MM.1S (cell line): ENCODE measurements at regions not wholly inside any gene's neighbourhood (a gene's known extent, or its start where the extent isn't known, plus 50 kb on each side); places are given as distances from the start of the nearest gene placed in this dataset.

Source experiments
- DNase-seq: peaks from one replicate; pipeline ENCODE4 v3.0.0-alpha.2; 2015
- H2AFZ ChIP-seq: fragments of 300-600 bp; sonication (generic); 2 replicates; pipeline ENCODE4 v1.6.0; 2016; ENCODE audit warnings: antibody characterized with exemption, low read length
- H3F3A ChIP-seq: fragments of 300-600 bp; sonication (generic); 2 replicates; pipeline ENCODE4 v1.6.1; 2016; ENCODE audit warnings: mild to moderate bottlenecking, antibody characterized with exemption, low read length, moderate library complexity, mixed read lengths; ENCODE audit not compliant: insufficient read depth
- H3K27ac ChIP-seq: fragments of 300-600 bp; sonication (generic); 2 replicates; pipeline ENCODE4 v1.5.1; 2016; ENCODE audit warnings: mild to moderate bottlenecking, low read length
- H3K27me3 ChIP-seq: fragments of 300-600 bp; sonication (generic); replicated peaks from 2 replicates; pipeline ENCODE4 v1.6.0; 2016; ENCODE audit warnings: low read length; ENCODE audit not compliant: insufficient read depth
- H3K36me3 ChIP-seq: fragments of 300-600 bp; sonication (generic); replicated peaks from 2 replicates; pipeline ENCODE4 v1.6.1; 2016; ENCODE audit warnings: mild to moderate bottlenecking, low read length, mixed read lengths; ENCODE audit not compliant: insufficient read depth
- H3K4me1 ChIP-seq: fragments of 300-600 bp; sonication (generic); 2 replicates; pipeline ENCODE4 v1.6.1; 2016; ENCODE audit warnings: low read length, mixed read lengths
- H3K4me2 ChIP-seq: fragments of 300-600 bp; sonication (generic); 2 replicates; pipeline ENCODE4 v1.6.0; 2016; ENCODE audit warnings: low read depth, low read length
- H3K4me3 ChIP-seq: fragments of 300-600 bp; sonication (generic); 2 replicates; pipeline ENCODE4 v1.5.1; 2016; ENCODE audit warnings: low read length, mixed read lengths
- H3K79me2 ChIP-seq: fragments of 300-600 bp; sonication (generic); 2 replicates; pipeline ENCODE4 v1.6.1; 2016; ENCODE audit warnings: mixed run types, low read length, mixed read lengths
- H3K9ac ChIP-seq: fragments of 300-600 bp; sonication (generic); 2 replicates; pipeline ENCODE4 v1.6.1; 2016; ENCODE audit warnings: low read length, mixed read lengths
- H3K9me2 ChIP-seq: fragments of 300-600 bp; sonication (generic); replicated peaks from 2 replicates; pipeline ENCODE4 v1.6.1; 2016; ENCODE audit warnings: mild to moderate bottlenecking, low read length, mixed read lengths; ENCODE audit not compliant: insufficient read depth
- H3K9me3 ChIP-seq: fragments of 300-600 bp; sonication (generic); replicated peaks from 2 replicates; pipeline ENCODE4 v1.6.1; 2016; ENCODE audit warnings: mild to moderate bottlenecking, low read length, mixed read lengths; ENCODE audit not compliant: insufficient read depth
- H4K20me1 ChIP-seq: fragments of 300-600 bp; sonication (generic); 2 replicates; pipeline ENCODE4 v1.6.1; 2016; ENCODE audit warnings: mild to moderate bottlenecking, low read length, moderate library complexity, mixed read lengths; ENCODE audit not compliant: insufficient read depth
- CTCF ChIP-seq: fragments of 300-600 bp; sonication (generic); IDR thresholded peaks from 2 replicates; pipeline ENCODE4 v1.5.1; 2016; ENCODE audit warnings: antibody characterized with exemption, low read length, mixed read lengths
- EZH2 ChIP-seq: fragments of 300-600 bp; sonication (generic); optimal IDR thresholded peaks from 2 replicates; pipeline ENCODE3; 2017; ENCODE audit warnings: low read depth, mild to moderate bottlenecking, antibody characterized with exemption, low read length, mixed read lengths
- EZH2phosphoT487 ChIP-seq: fragments of 300-600 bp; sonication (generic); IDR thresholded peaks from 2 replicates; pipeline ENCODE4 v1.6.1; 2018; ENCODE audit warnings: antibody characterized with exemption, low read length

- Histone ChIP-seq H3K9ac (no peak overlapping the region), H4K20me1 (no peaks in the 10 kb centered on the region), H3K4me1 (no peaks in the 10 kb centered on the region), H3K9me2 (no peaks in the 10 kb centered on the region), H2AFZ (no peak overlapping the region), H3K4me2 (no peak overlapping the region), H3K4me3 (no peak overlapping the region), H3K9me3 (no peaks in the 10 kb centered on the region), H3K36me3 (no peaks in the 10 kb centered on the region), H3F3A (no peaks in the 10 kb centered on the region), H3K27ac (no peak overlapping the region), H3K27me3 (no peaks in the 10 kb centered on the region), H3K79me2 (no peaks in the 10 kb centered on the region)
- DNase-seq = no peak
- no peak for TF ChIP-seq CTCF
- TF ChIP-seq EZH2phosphoT487 = no peak
- TF ChIP-seq EZH2 = no peak
Measured at GRCh38 chrX:124518885-124519284, 172.5 kb downstream of the SH2D1A start.

- Histone ChIP-seq H3K9me2 (no peaks in the 10 kb centered on the region), H3F3A (no peaks in the 10 kb centered on the region), H3K4me1 (no peaks in the 10 kb centered on the region)
Measured at GRCh38 chrX:124524852-124525251, 178.5 kb downstream of the SH2D1A start.

GRCh38 chrX:124529786-124530185 is 183.4 kb downstream of the SH2D1A start:
- no peak for TF ChIP-seq CTCF
- TF ChIP-seq EZH2 = no peak
- no peak for TF ChIP-seq EZH2phosphoT487
- Histone ChIP-seq H3K4me1 (no peaks in the 10 kb centered on the region), H4K20me1 (no peaks in the 10 kb centered on the region), H2AFZ (no peak overlapping the region), H3K27me3 (no peaks in the 10 kb centered on the region), H3K27ac (no peak overlapping the region), H3K9ac (no peak overlapping the region), H3K79me2 (no peaks in the 10 kb centered on the region), H3K9me3 (no peaks in the 10 kb centered on the region; the same call in 1 of the 2 replicates), H3F3A (no peaks in the 10 kb centered on the region), H3K36me3 (no peaks in the 10 kb centered on the region), H3K4me3 (no peak overlapping the region), H3K9me2 (no peaks in the 10 kb centered on the region), H3K4me2 (no peak overlapping the region)
- no peak for DNase-seq

More at GRCh38 chrX:124524852-124525251, 178.5 kb downstream of the SH2D1A start:
- H3K36me3 ChIP-seq = no peaks in the 10 kb centered on the region
- no peak overlapping the region for H2AFZ ChIP-seq
- H3K4me2 ChIP-seq = no peak overlapping the region
- TF ChIP-seq CTCF = no peak
- no peak for TF ChIP-seq EZH2phosphoT487
- no peak for TF ChIP-seq EZH2
- H3K79me2 ChIP-seq = no peaks in the 10 kb centered on the region
- no peak overlapping the region for H3K9ac ChIP-seq
- H4K20me1 ChIP-seq = no peaks in the 10 kb centered on the region
- no peaks in the 10 kb centered on the region for H3K9me3 ChIP-seq
- no peaks in the 10 kb centered on the region for H3K27me3 ChIP-seq
- DNase-seq = no peak
- H3K4me3 ChIP-seq = no peak overlapping the region
- H3K27ac ChIP-seq = no peak overlapping the region
